Activated naive CD4-positive, alpha-beta T cell treated with anti-CD3 and anti-CD28 coated beads, Interleukin-2, amount 10 ng/mL, durations not matched to agents 7 days and 5 days (primary cell): ENCODE measurements at regions not wholly inside any gene's neighbourhood (a gene's known extent, or its start where the extent isn't known, plus 50 kb on each side); places are given as distances from the start of the nearest gene placed in this dataset.

Source experiments
- CTCF ChIA-PET: fragments of 350-600 bp; sonication (Branson Sonifier 250); formaldehyde crosslinking; loops from one replicate; lab custom pipeline; 2021; ENCODE audit warnings: antibody characterized with exemption; lab: Charles Lee
- DNase-seq: peaks from one replicate; pipeline ENCODE4 v3.0.0-alpha.2; 2020
- H3K27ac Mint-ChIP-seq: one replicate; pipeline ENCODE4 v1.8.0; 2021; ENCODE audit warnings: mild to moderate bottlenecking, moderate library complexity, mixed read lengths
- H3K27me3 Mint-ChIP-seq: one replicate; pipeline ENCODE4 v1.8.0; 2021; ENCODE audit warnings: mild to moderate bottlenecking, mixed read lengths
- H3K36me3 Mint-ChIP-seq: one replicate; pipeline ENCODE4 v1.8.0; 2021; ENCODE audit warnings: mixed read lengths
- H3K4me1 Mint-ChIP-seq: one replicate; pipeline ENCODE4 v1.8.0; 2021; ENCODE audit warnings: mixed read lengths
- H3K4me3 Mint-ChIP-seq: one replicate; pipeline ENCODE4 v1.8.0; 2021; ENCODE audit warnings: mild to moderate bottlenecking, moderate library complexity, mixed read lengths
- H3K9me3 Mint-ChIP-seq: one replicate; pipeline ENCODE4 v1.8.0; 2021; ENCODE audit warnings: mixed read lengths

DNA sequence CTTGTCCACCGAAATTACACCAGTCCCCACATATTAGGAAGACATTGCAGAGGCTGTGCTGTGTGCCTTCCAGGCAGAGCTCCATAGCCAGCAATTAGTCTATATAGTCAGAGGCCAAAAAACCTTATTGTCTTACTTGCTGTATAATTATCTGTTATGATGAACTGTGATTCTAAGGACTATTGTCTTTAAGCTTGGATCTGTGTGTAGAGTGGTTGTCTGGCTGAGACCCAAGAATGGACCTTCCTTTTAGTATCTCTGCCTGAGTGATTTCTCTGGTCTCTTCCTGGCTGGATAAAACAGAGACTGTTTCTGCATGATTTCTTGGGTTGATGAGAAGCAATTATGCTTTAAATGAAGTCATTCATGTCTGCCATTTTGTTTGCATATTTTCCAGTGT is 465.3 kb downstream of the PRKD1 start:
- H3K4me1 Mint-ChIP-seq = no peaks in the 10 kb centered on the region
- H3K36me3 Mint-ChIP-seq = no peaks in the 10 kb centered on the region
- peaks cover 2% of the 10 kb centered on the region for H3K9me3 Mint-ChIP-seq

DNA sequence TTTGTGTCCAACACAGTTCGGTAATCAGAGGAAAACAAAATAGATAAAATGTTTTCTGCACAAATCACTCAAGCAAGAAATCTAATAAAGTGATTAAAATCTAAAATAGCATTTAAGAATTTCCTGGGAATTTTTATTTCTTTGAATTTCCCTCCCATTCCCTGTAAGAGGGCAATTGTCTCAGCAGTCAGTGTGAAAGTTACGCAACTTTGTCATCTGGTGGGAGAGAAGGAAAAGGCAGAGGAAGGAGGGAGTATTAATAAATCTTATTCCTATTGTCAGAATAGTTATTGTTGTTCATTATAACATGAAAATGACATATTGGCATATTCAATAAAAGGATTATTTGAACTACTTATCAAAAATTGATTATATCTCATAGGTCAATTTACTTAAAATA is 464.9 kb downstream of the PRKD1 start:
- CTCF ChIA-PET = no interaction called here
- no peak for DNase-seq
- H3K36me3 Mint-ChIP-seq = no peaks in the 10 kb centered on the region
- no peak overlapping the region for H3K27ac Mint-ChIP-seq
- peaks cover 2% of the 10 kb centered on the region for H3K9me3 Mint-ChIP-seq
- no peak overlapping the region for H3K4me3 Mint-ChIP-seq
- H3K4me1 Mint-ChIP-seq = no peaks in the 10 kb centered on the region
- H3K27me3 Mint-ChIP-seq = no peaks in the 10 kb centered on the region

More for the DNA sequence above, 465.3 kb downstream of the PRKD1 start:
- Mint-ChIP-seq H3K4me3 (no peak overlapping the region), H3K27ac (no peak overlapping the region), H3K27me3 (no peaks in the 10 kb centered on the region)
- DNase-seq = no peak
- CTCF ChIA-PET = no interaction called here

DNA sequence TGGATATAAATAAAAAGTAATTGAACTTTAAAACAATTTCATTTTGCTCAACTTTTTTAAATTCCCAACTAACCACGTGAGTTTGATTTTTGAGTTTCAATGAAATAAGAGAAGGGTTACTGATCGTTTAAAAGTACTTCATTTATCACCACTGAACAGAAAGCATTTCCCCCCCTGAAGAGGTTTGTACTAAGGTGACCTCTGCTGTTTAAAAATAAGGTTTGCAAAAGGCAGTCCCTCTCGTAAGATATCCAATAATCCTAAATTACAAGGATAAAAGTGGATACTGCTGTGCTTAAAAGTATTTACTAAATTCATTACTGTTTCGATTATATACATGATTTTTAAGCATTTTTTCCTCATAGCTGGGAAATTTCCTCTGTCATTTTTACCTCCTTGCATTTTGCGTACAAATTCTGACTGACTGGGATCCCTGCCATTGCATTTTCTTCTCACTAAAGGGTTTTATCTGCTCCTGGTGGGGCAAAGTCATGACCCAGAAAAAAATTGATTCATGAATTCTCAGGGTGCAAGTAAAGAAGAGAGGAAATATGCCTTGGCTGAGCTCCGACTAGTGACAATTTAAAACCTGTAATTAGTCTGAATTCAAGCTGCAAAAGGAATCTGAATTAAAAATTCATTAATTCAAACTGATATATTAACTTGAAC is 463.8 kb downstream of the PRKD1 start:
- CTCF ChIA-PET = no interaction called here
- DNase-seq = no peak

GRCh38 chr14:29465095-29465494 is 462.6 kb downstream of the PRKD1 start:
- Mint-ChIP-seq H3K9me3 (peaks cover 4% of the 10 kb centered on the region), H3K36me3 (no peaks in the 10 kb centered on the region), H3K27me3 (no peaks in the 10 kb centered on the region), H3K4me3 (no peak overlapping the region), H3K4me1 (no peaks in the 10 kb centered on the region), H3K27ac (no peak overlapping the region)
- no peak for DNase-seq
- CTCF ChIA-PET = no interaction called here

More for the DNA sequence above, 463.8 kb downstream of the PRKD1 start:
- H3K27ac Mint-ChIP-seq = no peak overlapping the region
- no peaks in the 10 kb centered on the region for H3K36me3 Mint-ChIP-seq
- H3K4me1 Mint-ChIP-seq = no peaks in the 10 kb centered on the region
- peaks cover 2% of the 10 kb centered on the region for H3K9me3 Mint-ChIP-seq
- no peaks in the 10 kb centered on the region for H3K27me3 Mint-ChIP-seq
- no peak overlapping the region for H3K4me3 Mint-ChIP-seq

GRCh38 chr14:29475641-29476040 is 452.0 kb downstream of the PRKD1 start:
- H3K27ac Mint-ChIP-seq = no peak overlapping the region
- H3K9me3 Mint-ChIP-seq = peaks cover 9% of the 10 kb centered on the region
- CTCF ChIA-PET = no interaction called here
- no peaks in the 10 kb centered on the region for H3K36me3 Mint-ChIP-seq
- no peak for DNase-seq
- H3K4me1 Mint-ChIP-seq = no peaks in the 10 kb centered on the region
- H3K27me3 Mint-ChIP-seq = no peaks in the 10 kb centered on the region
- no peak overlapping the region for H3K4me3 Mint-ChIP-seq

- no peaks in the 10 kb centered on the region for H3K27me3 Mint-ChIP-seq
- no peaks in the 10 kb centered on the region for H3K36me3 Mint-ChIP-seq
- H3K4me1 Mint-ChIP-seq = no peaks in the 10 kb centered on the region
- CTCF ChIA-PET = no interaction called here
- DNase-seq = no peak
- no peak overlapping the region for H3K27ac Mint-ChIP-seq
- H3K4me3 Mint-ChIP-seq = no peak overlapping the region
- H3K9me3 Mint-ChIP-seq = peaks cover 14% of the 10 kb centered on the region
Observed at GRCh38 chr14:29486132-29486531, 441.5 kb downstream of the PRKD1 start.

GRCh38 chr14:29489911-29490425 is 437.7 kb downstream of the PRKD1 start:
- Mint-ChIP-seq H3K4me1 (no peaks in the 10 kb centered on the region), H3K27me3 (no peaks in the 10 kb centered on the region), H3K4me3 (no peak overlapping the region), H3K9me3 (peaks cover 17% of the 10 kb centered on the region), H3K27ac (no peak overlapping the region), H3K36me3 (no peaks in the 10 kb centered on the region)
- DNase-seq = no peak
- CTCF ChIA-PET = no interaction called here

DNA sequence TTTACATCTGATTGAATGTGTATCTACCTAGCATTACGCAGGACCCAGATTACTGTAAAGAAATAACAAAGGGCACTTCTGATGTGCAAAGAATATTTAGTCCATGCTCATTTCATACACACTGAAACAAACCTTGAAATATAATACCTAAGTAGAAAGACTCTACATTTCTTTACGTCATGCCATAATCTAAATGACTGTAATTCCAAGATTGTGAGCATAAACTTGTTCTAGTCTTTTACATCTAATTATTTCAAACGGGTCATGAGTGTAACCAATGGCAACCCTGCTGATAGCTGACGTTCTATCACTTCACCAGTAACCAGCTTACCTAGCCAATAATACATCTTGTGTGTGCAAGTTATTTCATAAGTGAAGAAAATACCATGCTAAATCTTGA is 433.8 kb downstream of the PRKD1 start:
- no peak overlapping the region for H3K4me3 Mint-ChIP-seq
- DNase-seq = no peak
- no peaks in the 10 kb centered on the region for H3K27me3 Mint-ChIP-seq
- H3K27ac Mint-ChIP-seq = no peak overlapping the region
- CTCF ChIA-PET = no interaction called here
- no peaks in the 10 kb centered on the region for H3K36me3 Mint-ChIP-seq
- peaks cover 11% of the 10 kb centered on the region for H3K9me3 Mint-ChIP-seq
- no peaks in the 10 kb centered on the region for H3K4me1 Mint-ChIP-seq

DNA sequence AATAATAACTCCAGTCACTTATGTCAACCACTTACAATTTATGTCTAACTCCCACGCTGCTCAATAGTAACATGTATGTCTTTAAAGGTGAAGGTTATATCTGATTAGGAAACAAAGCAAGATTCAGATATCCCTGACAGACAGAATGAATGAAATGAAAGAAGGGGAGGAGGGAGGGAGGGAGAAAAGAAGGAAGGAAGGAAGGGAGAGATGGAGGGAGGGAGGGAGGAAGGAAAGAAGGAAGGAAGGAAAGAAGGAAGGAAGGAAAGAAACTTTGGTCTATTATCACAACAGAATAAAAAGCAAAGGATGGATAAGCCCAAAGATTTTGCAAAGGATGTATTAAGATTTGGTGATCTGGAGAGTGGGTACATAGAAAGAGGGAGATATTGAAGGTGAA is 433.3 kb downstream of the PRKD1 start:
- H3K9me3 Mint-ChIP-seq = peaks cover 11% of the 10 kb centered on the region
- no peaks in the 10 kb centered on the region for H3K27me3 Mint-ChIP-seq
- H3K36me3 Mint-ChIP-seq = no peaks in the 10 kb centered on the region
- H3K4me1 Mint-ChIP-seq = no peaks in the 10 kb centered on the region
- no peak for DNase-seq
- CTCF ChIA-PET = no interaction called here
- no peak overlapping the region for H3K27ac Mint-ChIP-seq
- H3K4me3 Mint-ChIP-seq = no peak overlapping the region

- Mint-ChIP-seq H3K4me3 (no peak overlapping the region), H3K27me3 (no peaks in the 10 kb centered on the region), H3K36me3 (no peaks in the 10 kb centered on the region), H3K27ac (no peak overlapping the region), H3K9me3 (peaks cover 3% of the 10 kb centered on the region), H3K4me1 (no peaks in the 10 kb centered on the region)
- DNase-seq = no peak
- CTCF ChIA-PET = interaction anchor here (0.5 to 0.6 kb wide), 2 partner anchors 64 to 1026 kb away, joined by 3 read pairs; no protein-coding TSS in a partner anchor
Observed at GRCh38 chr14:29503903-29504302, 423.7 kb downstream of the PRKD1 start.

DNA sequence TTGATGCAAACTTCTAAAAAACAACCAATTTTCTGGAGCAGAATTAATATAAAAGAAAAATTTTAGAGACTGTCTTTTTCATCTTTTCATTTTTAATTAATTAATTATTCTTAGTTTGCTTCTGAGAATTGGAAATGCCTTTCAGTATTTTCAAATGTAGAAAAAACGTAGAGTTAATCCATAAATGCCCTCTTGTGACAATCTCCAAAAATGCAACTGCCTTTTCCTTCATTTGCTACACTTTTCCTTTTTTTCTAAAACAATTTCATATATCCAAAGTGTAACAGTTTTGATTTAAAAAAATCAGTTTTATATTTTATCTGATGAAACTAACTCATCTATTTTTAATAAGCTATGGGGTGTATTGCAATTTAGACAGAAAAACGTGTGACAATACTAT is 409.3 kb downstream of the PRKD1 start:
- DNase-seq = no peak
- H3K4me3 Mint-ChIP-seq = no peak overlapping the region
- H3K27ac Mint-ChIP-seq = no peak overlapping the region
- no peaks in the 10 kb centered on the region for H3K27me3 Mint-ChIP-seq
- no peaks in the 10 kb centered on the region for H3K36me3 Mint-ChIP-seq
- peaks cover 12% of the 10 kb centered on the region for H3K9me3 Mint-ChIP-seq
- no peaks in the 10 kb centered on the region for H3K4me1 Mint-ChIP-seq
- CTCF ChIA-PET = no interaction called here

- no peak overlapping the region for H3K4me3 Mint-ChIP-seq
- DNase-seq = no peak
- CTCF ChIA-PET = interaction anchor here (0.7 kb wide), 1 partner anchor 21 kb away, joined by 4 read pairs; no protein-coding TSS in a partner anchor
Observed at GRCh38 chr14:29521526-29522137, 406.0 kb downstream of the PRKD1 start.

More at GRCh38 chr14:29521526-29522137, 406.0 kb downstream of the PRKD1 start:
- H3K27me3 Mint-ChIP-seq = no peaks in the 10 kb centered on the region
- no peaks in the 10 kb centered on the region for H3K4me1 Mint-ChIP-seq
- H3K9me3 Mint-ChIP-seq = peaks cover 9% of the 10 kb centered on the region
- H3K27ac Mint-ChIP-seq = no peak overlapping the region
- H3K36me3 Mint-ChIP-seq = no peaks in the 10 kb centered on the region
